Adrenal gland (tissue), 5 donors: ENCODE measurements at regions not wholly inside any gene's neighbourhood (a gene's known extent, or its start where the extent isn't known, plus 50 kb on each side); places are given as distances from the start of the nearest gene placed in this dataset.

Source experiments
- CTCF ChIP-seq, 6 experiments: fragments of 450-650 bp in 4 of 6; fragments of 200-600 bp in 2 of 6; sonication (generic) in 1 of 6; IDR thresholded peaks; 1 replicate in 5 of 6; 2 replicates in 1 of 6; pipeline versions ENCODE4 v1.5.1 to v1.8.0; 2016 to 2021; ENCODE audit warnings: antibody characterized with exemption in 6 of 6, mild to moderate bottlenecking in 2 of 6, moderate library complexity in 1 of 6
- POLR2A ChIP-seq, 2 donors: fragments of 450-650 bp; IDR thresholded peaks; one replicate each; pipeline ENCODE4 v1.6.1; 2017; ENCODE audit warnings: antibody characterized with exemption in 2 of 2, mild to moderate bottlenecking in 2 of 2, moderate library complexity in 1 of 2
- donor health status: DM: no; HTN: no; CAD: no.

- no peak for TF ChIP-seq CTCF (IDR thresholded peaks at IDR 0.05)
- TF ChIP-seq POLR2A (IDR thresholded peaks at IDR 0.05): no peak
Observed at GRCh38 chr14:25477316-25478098, 427.6 kb upstream of the STXBP6 start.
